ENCODE measurements at regions not wholly inside any gene's neighbourhood (a gene's known extent, or its start where the extent isn't known, plus 50 kb on each side); places are given as distances from the start of the nearest gene placed in this dataset.

DNA sequence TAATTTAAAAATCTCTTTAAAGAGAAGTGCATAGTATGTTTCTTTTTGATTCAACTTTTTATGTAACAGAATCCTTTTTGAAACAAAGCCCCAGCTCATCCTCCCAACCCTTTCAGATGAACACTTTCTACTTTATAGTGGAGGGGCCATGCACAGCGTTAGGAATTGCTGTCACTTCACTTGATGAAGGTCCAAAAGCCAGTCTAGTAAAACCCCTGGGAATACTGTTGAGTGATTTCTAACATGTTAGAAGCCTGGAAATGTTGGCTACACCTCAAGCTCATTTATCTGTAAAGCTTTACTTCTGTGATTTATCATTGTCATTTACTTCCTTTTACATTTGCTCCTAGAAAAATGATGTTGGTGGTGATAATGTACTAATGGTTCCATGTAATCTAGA lies 1608.9 kb upstream of the TENM3 start:
- DNase-seq (ENCODE audit: low read depth in 4 of 4, low spot score in 3 of 4) = no peak

DNA sequence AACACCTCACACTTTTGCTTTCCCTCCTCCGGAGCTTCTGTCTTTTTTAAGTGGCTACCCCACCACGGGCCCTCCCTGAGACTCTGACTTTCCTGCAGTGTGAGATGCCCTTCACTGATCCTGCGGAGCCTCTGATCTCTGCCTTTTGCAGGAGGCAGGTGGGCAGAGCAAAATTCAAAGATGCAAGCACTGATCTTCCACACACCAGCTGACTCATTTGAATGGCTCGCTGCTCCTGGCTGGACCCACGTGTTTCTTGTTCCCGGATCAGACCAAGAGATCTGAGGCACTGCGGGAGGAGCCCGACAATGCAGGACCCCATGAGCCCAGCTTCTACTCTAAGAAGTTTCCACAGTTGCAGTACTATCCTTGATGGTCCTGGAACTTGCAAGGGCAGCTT lies 1607.9 kb upstream of the TENM3 start:
- no peak for DNase-seq (ENCODE audit: low read depth in 4 of 4, low spot score in 3 of 4)

GRCh38 chr4:180636696-180637404 lies 1606.4 kb upstream of the TENM3 start:
- DNase-seq (ENCODE audit: low read depth in 4 of 4, low spot score in 3 of 4) = no peak

GRCh38 chr4:180637616-180638015 lies 1605.6 kb upstream of the TENM3 start:
- DNase-seq (ENCODE audit: low read depth in 4 of 4, low spot score in 3 of 4) = no peak

- DNase-seq (ENCODE audit: low read depth in 4 of 4, low spot score in 3 of 4) = no peak
These were observed 1603.0 kb upstream of the TENM3 start for GRCh38 chr4:180640193-180640592.

- no peak for DNase-seq (ENCODE audit: low read depth in 4 of 4, low spot score in 3 of 4)
These were observed 1601.7 kb upstream of the TENM3 start for GRCh38 chr4:180641495-180641894.

- no peak for DNase-seq (ENCODE audit: low read depth in 4 of 4, low spot score in 3 of 4)
These were observed 1600.5 kb upstream of the TENM3 start for GRCh38 chr4:180642732-180643131.

- DNase-seq (ENCODE audit: low read depth in 4 of 4, low spot score in 3 of 4) = no peak
These were observed 1592.9 kb upstream of the TENM3 start for GRCh38 chr4:180650273-180650672.

DNA sequence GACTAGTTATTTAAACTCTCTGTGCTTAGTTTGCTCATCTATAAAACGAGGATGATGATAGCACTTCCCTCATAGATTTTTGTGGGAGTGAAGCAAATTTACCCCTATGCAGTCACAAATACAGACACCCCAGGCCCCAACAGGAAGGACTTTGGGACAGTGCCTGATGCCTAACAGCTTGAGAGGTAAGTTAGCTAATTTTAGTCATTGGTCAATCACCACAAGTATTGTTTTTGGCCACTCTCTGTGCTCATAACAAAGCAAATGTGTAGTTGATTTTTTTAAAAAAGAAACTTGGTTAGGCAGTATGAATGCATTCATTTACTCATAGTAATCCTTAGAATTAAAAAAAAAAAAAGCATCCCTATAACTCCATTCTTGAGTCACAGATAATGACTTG lies 1590.7 kb upstream of the TENM3 start:
- no peak for DNase-seq (ENCODE audit: low read depth in 4 of 4, low spot score in 3 of 4)

DNA sequence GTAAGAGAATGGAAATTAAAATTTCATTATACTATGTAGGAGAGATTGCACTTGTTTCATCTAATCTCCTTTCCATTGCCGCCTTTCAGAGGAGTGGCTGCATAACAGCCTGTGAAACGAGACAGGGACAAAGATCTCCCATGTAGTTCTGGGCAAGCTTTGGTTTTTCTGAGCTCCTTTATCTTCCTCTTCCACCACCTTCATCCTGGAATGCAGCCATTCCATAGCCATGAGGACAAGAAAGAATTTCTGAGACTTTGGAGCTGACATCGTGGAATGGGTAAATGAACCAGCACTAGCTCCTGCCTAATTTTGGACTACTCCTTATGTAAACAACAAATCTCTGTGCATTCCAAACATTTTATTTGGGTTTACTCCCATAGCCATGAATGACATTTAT lies 1587.3 kb upstream of the TENM3 start:
- DNase-seq (ENCODE audit: low read depth in 4 of 4, low spot score in 3 of 4) = no peak

- no peak for DNase-seq (ENCODE audit: low read depth in 4 of 4, low spot score in 3 of 4)
These were observed 1585.3 kb upstream of the TENM3 start for GRCh38 chr4:180657881-180658280.

GRCh38 chr4:180664766-180665368 lies 1578.3 kb upstream of the TENM3 start:
- DNase-seq (ENCODE audit: low read depth in 4 of 4, low spot score in 3 of 4) = peak; percentile 71 to 79 (median 76)

DNA sequence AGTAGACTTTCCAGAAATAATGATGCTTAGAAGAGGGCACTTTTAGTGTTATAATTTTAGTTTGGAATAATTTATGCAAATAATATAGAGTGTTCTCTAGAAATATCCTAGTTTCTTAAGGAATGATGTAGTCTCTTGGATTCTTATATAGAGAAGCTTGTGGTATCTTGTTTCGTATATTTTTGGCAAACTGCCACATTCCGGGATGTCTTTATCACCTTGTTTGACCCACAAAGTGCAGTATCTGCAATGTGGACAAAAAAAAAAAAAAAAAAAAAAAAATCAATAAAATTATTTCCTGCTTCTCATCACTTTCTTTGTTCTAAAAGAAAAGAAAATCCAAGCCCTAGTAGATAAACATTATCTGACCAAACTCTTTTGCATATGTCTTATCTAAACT lies 1577.7 kb upstream of the TENM3 start:
- no peak for DNase-seq (ENCODE audit: low read depth in 4 of 4, low spot score in 3 of 4)

DNA sequence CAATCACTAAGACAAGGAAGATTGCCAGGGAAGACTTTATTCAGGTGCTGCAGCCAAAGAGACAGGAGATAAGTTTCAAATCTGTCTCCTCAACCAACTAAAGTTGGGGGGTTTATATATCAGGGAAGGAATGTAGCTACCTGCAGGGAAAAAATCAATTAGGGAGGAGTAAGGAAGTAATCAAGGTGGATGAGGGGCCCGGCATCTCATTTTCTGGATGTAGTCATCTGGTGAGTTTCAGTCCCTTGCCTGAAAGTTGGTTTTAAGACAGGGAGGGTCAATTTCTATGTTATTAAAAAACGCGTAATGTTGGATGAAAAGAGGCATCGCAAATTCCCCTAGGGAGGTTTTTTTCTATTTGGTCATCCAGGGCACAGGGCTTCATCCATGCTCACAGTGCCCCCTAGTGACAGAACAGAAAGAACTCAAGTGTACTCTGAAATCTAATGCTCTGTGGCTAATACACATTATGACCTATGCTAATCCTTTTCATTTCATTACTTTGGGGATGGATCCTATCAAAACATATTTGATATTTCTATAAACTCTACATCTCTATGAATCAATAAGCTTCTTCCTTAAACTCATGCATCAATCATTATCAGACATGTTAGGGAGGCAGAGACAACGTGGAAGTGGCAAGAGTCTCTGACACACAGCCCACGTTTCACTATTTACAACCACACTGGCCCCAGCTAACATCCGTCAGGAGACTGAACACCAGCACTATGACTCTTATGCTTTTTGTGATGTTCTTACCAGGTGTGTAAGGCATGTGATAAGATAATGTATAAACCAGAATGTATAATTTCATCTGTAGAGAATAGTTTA lies 1577.0 kb upstream of the TENM3 start:
- peak; percentile 40 to 53 (median 48) for DNase-seq (ENCODE audit: low read depth in 4 of 4, low spot score in 3 of 4)

DNA sequence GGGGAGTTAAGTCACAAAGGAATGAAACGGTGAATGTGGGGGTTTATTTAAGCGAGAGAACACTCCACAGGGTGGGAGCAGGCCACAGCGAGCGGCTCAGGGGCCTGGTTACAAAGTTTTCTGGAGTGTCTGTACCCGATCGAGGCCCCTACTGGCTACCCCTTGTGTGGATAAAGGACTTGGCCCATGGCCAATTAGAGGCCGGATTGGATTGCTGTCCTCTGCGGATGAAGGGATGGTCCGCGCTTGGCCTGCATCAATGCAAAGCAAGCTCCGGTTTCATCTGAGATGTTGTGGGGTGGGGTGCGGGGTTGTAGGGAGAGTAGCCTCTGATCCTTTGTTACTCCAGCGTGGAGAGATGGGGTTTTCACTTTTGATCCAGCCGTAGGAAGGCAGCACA lies 1574.5 kb upstream of the TENM3 start:
- no peak for DNase-seq (ENCODE audit: low read depth in 4 of 4, low spot score in 3 of 4)

GRCh38 chr4:180669680-180670079 lies 1573.5 kb upstream of the TENM3 start:
- DNase-seq (ENCODE audit: low read depth in 4 of 4, low spot score in 3 of 4) = no peak

- DNase-seq (ENCODE audit: low read depth in 4 of 4, low spot score in 3 of 4) = no peak
These were observed 1568.4 kb upstream of the TENM3 start for GRCh38 chr4:180674619-180675358.

- DNase-seq (ENCODE audit: low read depth in 4 of 4, low spot score in 3 of 4) = no peak
These were observed 1567.9 kb upstream of the TENM3 start for GRCh38 chr4:180675359-180675650.

DNA sequence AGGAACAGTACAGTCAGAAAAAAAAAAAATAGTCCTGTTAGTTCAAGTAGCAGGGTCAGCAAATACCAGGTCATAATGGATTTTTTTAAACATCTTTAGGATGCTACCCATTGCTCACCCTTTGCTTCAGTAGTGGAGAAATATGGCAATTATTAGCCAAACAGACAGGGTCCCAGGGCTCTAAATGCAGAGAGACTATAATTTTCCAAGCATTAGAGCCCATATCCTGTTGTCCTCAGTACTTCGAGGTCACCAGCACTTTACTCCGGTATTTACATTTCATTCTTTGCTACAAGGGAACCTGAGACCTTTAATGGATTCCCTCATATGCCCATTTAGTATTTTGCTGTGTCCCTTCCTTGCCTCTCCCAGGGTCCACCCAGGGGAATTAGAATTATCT lies 1562.9 kb upstream of the TENM3 start:
- no peak for DNase-seq (ENCODE audit: low read depth in 4 of 4, low spot score in 3 of 4)

GRCh38 chr4:180682776-180683175 lies 1560.4 kb upstream of the TENM3 start:
- no peak for DNase-seq (ENCODE audit: low read depth in 4 of 4, low spot score in 3 of 4)

DNA sequence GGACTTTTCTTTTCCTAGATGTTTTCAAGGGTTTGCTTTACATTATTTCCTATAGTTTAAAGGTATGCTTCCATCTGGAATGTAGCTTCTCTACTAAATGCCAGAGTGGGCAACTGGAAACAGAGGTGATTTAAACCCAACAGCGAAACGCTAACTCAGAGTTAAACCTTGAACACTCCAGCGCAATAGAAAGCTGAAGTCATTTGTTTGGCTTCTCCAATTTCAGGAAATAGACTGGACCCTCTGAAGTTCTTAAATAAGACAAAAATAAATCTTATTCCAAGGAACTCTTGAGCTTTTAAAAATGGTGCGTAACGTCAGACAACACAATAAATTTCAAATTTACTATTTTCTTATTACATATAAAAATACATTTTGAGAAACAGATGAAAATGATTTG lies 1560.0 kb upstream of the TENM3 start:
- DNase-seq (ENCODE audit: low read depth in 4 of 4, low spot score in 3 of 4) = no peak
